HepG2 (cell line): ENCODE measurements at regions not wholly inside any gene's neighbourhood (a gene's known extent, or its start where the extent isn't known, plus 50 kb on each side); places are given as distances from the start of the nearest gene placed in this dataset.
A peak's percentile ranks its signal among the peaks of the same experiment; 100 is the strongest.

Experiments
- AKAP8 ChIP-seq: sonication (generic); formaldehyde crosslinking; IDR thresholded peaks from 2 replicates; pipeline ENCODE4 v1.5.1; 2020; ENCODE audit warnings: mild to moderate bottlenecking, missing genetic modification reagents
- ARID5B ChIP-seq: IDR thresholded peaks from 2 replicates; pipeline ENCODE4 v1.4.0; 2020; ENCODE audit warnings: mild to moderate bottlenecking, missing genetic modification reagents
- CEBPB ChIP-seq: IDR thresholded peaks from 2 replicates; pipeline ENCODE4 v1.6.1; 2011; ENCODE audit warnings: low read depth, low read length, improper control_type of control experiment, borderline replicate concordance
- FOSL2 ChIP-seq: sonication (generic); formaldehyde crosslinking; IDR thresholded peaks from 2 replicates; pipeline ENCODE4 v1.4.0; 2020; ENCODE audit warnings: missing genetic modification reagents
- FOXP1 ChIP-seq, 2 experiments: fragments of 450-650 bp in 1 of 2; IDR thresholded peaks; 2 replicates each; pipeline ENCODE4 v1.6.1; 2017 to 2018; ENCODE audit warnings: antibody characterized with exemption in 1 of 2
- GTF3A ChIP-seq: sonication (generic); formaldehyde crosslinking; conservative IDR thresholded peaks from 2 replicates; pipeline ENCODE4 v1.4.0; 2020; ENCODE audit warnings: mild to moderate bottlenecking, missing genetic modification reagents
- IRF1 ChIP-seq: sonication (generic); formaldehyde crosslinking; IDR thresholded peaks from 2 replicates; pipeline ENCODE4 v1.4.0; 2020; ENCODE audit warnings: low read depth, mild to moderate bottlenecking, missing genetic modification reagents
- MBD4 ChIP-seq: IDR thresholded peaks from 2 replicates; pipeline ENCODE4 v1.6.1; 2012; ENCODE audit warnings: low read length, inconsistent platforms, borderline replicate concordance
- MIER3 ChIP-seq: IDR thresholded peaks from 2 replicates; pipeline ENCODE4 v1.6.1; 2016; ENCODE audit warnings: missing compliant biosample characterization, borderline replicate concordance
- MYC ChIP-seq: sonication (generic); formaldehyde crosslinking; IDR thresholded peaks from 2 replicates; pipeline ENCODE4 v1.9.0; 2021; ENCODE audit warnings: missing genetic modification reagents, borderline replicate concordance
- PHB2 ChIP-seq: fragments of 450-650 bp; IDR thresholded peaks from 2 replicates; pipeline ENCODE4 v1.6.1; 2018; ENCODE audit not compliant: partially characterized antibody
- SATB2 ChIP-seq: sonication (generic); formaldehyde crosslinking; IDR thresholded peaks from 2 replicates; pipeline ENCODE4 v1.5.0; 2020; ENCODE audit warnings: missing genetic modification reagents
- SMARCC2 ChIP-seq: fragments of 450-650 bp; IDR thresholded peaks from 2 replicates; pipeline ENCODE4 v1.6.1; 2017; ENCODE audit warnings: antibody characterized with exemption, mild to moderate bottlenecking
- STAT6 ChIP-seq: sonication (generic); formaldehyde crosslinking; IDR thresholded peaks from 2 replicates; pipeline ENCODE4 v1.4.0; 2020; ENCODE audit warnings: missing genetic modification reagents, mild to moderate bottlenecking, borderline replicate concordance
- TBX2 ChIP-seq: sonication (generic); formaldehyde crosslinking; IDR thresholded peaks from 2 replicates; pipeline ENCODE4 v1.5.0; 2020; ENCODE audit warnings: missing genetic modification reagents, mild to moderate bottlenecking, borderline replicate concordance
- THAP9 ChIP-seq: sonication (generic); formaldehyde crosslinking; IDR thresholded peaks from 2 replicates; pipeline ENCODE4; 2020; ENCODE audit warnings: missing genetic modification reagents, mild to moderate bottlenecking, borderline replicate concordance
- TRAFD1 ChIP-seq: sonication (generic); formaldehyde crosslinking; IDR thresholded peaks from 2 replicates; pipeline ENCODE4 v1.5.1; 2020; ENCODE audit warnings: missing genetic modification reagents, mild to moderate bottlenecking, borderline replicate concordance
- ZNF615 ChIP-seq: sonication (generic); formaldehyde crosslinking; IDR thresholded peaks from 2 replicates; pipeline ENCODE4 v1.5.0; 2020; ENCODE audit warnings: mild to moderate bottlenecking, missing genetic modification reagents, borderline replicate concordance
- ZNF75D ChIP-seq: sonication (generic); formaldehyde crosslinking; IDR thresholded peaks from 2 replicates; pipeline ENCODE4 v1.8.1; 2023; ENCODE audit warnings: missing genetic modification reagents, mild to moderate bottlenecking, borderline replicate concordance

GRCh38 chrX:53882331-53882730, 161.9 kb downstream of the PHF8 start (continued):
- TF ChIP-seq TRAFD1 (CRISPR knock-in tag) (no peak), SMARCC2 (no peak), ZNF75D (no peak), PHB2 (no peak), MIER3 (CRISPR knock-in tag) (peak; percentile 23; the same call in 1 of the 2 replicates), STAT6 (no peak), FOSL2 (CRISPR knock-in tag) (peak; percentile 94), ARID5B (CRISPR knock-in tag) (peak; percentile 82), SATB2 (CRISPR knock-in tag) (no peak), IRF1 (CRISPR knock-in tag) (no peak), GTF3A (CRISPR knock-in tag) (no peak), TBX2 (CRISPR knock-in tag) (peak; percentile 73), CEBPB (peak; percentile 89), ZNF615 (CRISPR knock-in tag) (no peak), FOXP1 (IDR thresholded peaks at IDR 0.05) (no peak), FOXP1 (CRISPR knock-in tag; IDR thresholded peaks at IDR 0.05) (peak; percentile 67), MBD4 (no peak), MYC (CRISPR knock-in tag) (peak; percentile 40; the same call in 1 of the 2 replicates), THAP9 (CRISPR knock-in tag) (no peak), AKAP8 (CRISPR knock-in tag) (no peak)
